Liver (tissue), 8 donors: ENCODE measurements at regions not wholly inside any gene's neighbourhood (a gene's known extent, or its start where the extent isn't known, plus 50 kb on each side); places are given as distances from the start of the nearest gene placed in this dataset.

Experiments used
- DNase-seq: peaks from one replicate; pipeline ENCODE4 v3.0.0-alpha.2; 2017; ENCODE audit warnings: low spot score
- H3K27ac ChIP-seq, 2 donors: one replicate each; pipeline ENCODE4 v1.7.0; 2013; ENCODE audit warnings: inconsistent platforms in 2 of 2, low read length in 2 of 2, control low read depth in 1 of 2, low read depth in 1 of 2, mild to moderate bottlenecking in 1 of 2
- H3K27me3 ChIP-seq, 4 donors: one replicate each; pipeline versions ENCODE4 v1.6.1 to v1.7.0; 2013; ENCODE audit warnings: low read length in 3 of 4, inconsistent platforms in 1 of 4, mild to moderate bottlenecking in 1 of 4, moderate library complexity in 1 of 4; ENCODE audit not compliant: control insufficient read depth in 4 of 4, insufficient read depth in 4 of 4
- H3K36me3 ChIP-seq, 4 donors: one replicate each; pipeline versions ENCODE4 v1.6.1 to v1.7.0; 2013; ENCODE audit warnings: low read length in 3 of 4, mild to moderate bottlenecking in 3 of 4, low read depth in 1 of 4, moderate library complexity in 1 of 4; ENCODE audit not compliant: control insufficient read depth in 4 of 4, insufficient read depth in 3 of 4
- H3K4me1 ChIP-seq, 4 donors: one replicate each; pipeline versions ENCODE4 v1.6.1 to v1.7.0; 2013; ENCODE audit warnings: low read length in 3 of 4, mild to moderate bottlenecking in 3 of 4, moderate library complexity in 1 of 4; ENCODE audit not compliant: control insufficient read depth in 4 of 4, insufficient read depth in 4 of 4
- H3K4me3 ChIP-seq, 3 donors: one replicate each; pipeline versions ENCODE4 v1.6.1 to v1.7.0; 2013; ENCODE audit warnings: low read length in 3 of 3, control low read depth in 1 of 3, low read depth in 1 of 3, mild to moderate bottlenecking in 1 of 3
- H3K9ac ChIP-seq, 2 donors: one replicate each; pipeline ENCODE4 v1.7.0; 2013; ENCODE audit warnings: low read length in 2 of 2, mild to moderate bottlenecking in 2 of 2, moderate library complexity in 2 of 2, control low read depth in 1 of 2, low read depth in 1 of 2
- H3K9me3 ChIP-seq, 4 donors: one replicate each; pipeline versions ENCODE4 v1.6.1 to v1.7.0; 2013; ENCODE audit warnings: low read length in 3 of 4; ENCODE audit not compliant: control insufficient read depth in 4 of 4
- ATF3 ChIP-seq: IDR thresholded peaks from 2 replicates; pipeline ENCODE4 v1.6.1; 2016; ENCODE audit warnings: antibody characterized with exemption
- CTCF ChIP-seq: fragments of 150-350 bp; IDR thresholded peaks from 2 replicates; pipeline ENCODE4 v1.5.1; 2017; ENCODE audit warnings: improper control_type of control experiment, low read depth, low read length; ENCODE audit not compliant: missing input control
- FOXA2 ChIP-seq: IDR thresholded peaks from 2 replicates; pipeline ENCODE4 v1.6.1; 2016; ENCODE audit warnings: antibody characterized with exemption
- GABPA ChIP-seq, 2 donors: IDR thresholded peaks in 1 of 2; conservative IDR thresholded peaks in 1 of 2; 2 replicates each; pipeline ENCODE4 v1.6.1; 2016; ENCODE audit warnings: antibody characterized with exemption in 2 of 2, mild to moderate bottlenecking in 1 of 2, moderate library complexity in 1 of 2
- HNF4G ChIP-seq: IDR thresholded peaks from 2 replicates; pipeline ENCODE4 v1.6.1; 2016; ENCODE audit warnings: antibody characterized with exemption
- JUND ChIP-seq, 2 donors: IDR thresholded peaks; 2 replicates each; pipeline ENCODE4 v1.6.1; 2016; ENCODE audit warnings: antibody characterized with exemption in 2 of 2
- MAX ChIP-seq: IDR thresholded peaks from 2 replicates; pipeline ENCODE4 v1.6.1; 2016; ENCODE audit warnings: antibody characterized with exemption
- NR2F2 ChIP-seq: IDR thresholded peaks from 2 replicates; pipeline ENCODE4 v1.6.1; 2016; ENCODE audit warnings: antibody characterized with exemption
- RAD21 ChIP-seq, 2 donors: IDR thresholded peaks; 2 replicates each; pipeline ENCODE4 v1.6.1; 2016; ENCODE audit warnings: antibody characterized with exemption in 2 of 2, mild to moderate bottlenecking in 2 of 2
- TAF1 ChIP-seq: conservative IDR thresholded peaks from 2 replicates; pipeline ENCODE4 v1.6.1; 2016; ENCODE audit warnings: antibody characterized with exemption, mild to moderate bottlenecking
- WGBS: extraction: QIAGEN DNeasy Blood & Tissue Kit; methylation state at CpG from one replicate; pipeline ENCODE4 v1.1.7; 2013; 5-methylcytosine and 5-hydroxymethylcytosine counted together
- TF ChIP-seq, protein P1 (sequence below): IDR thresholded peaks from 2 replicates; pipeline ENCODE4 v1.6.1; 2016; ENCODE audit warnings: antibody characterized with exemption
- donor health status: healthy.
- donor health status: healthy.
- donor health status: healthy.
- donor health status: healthy.
- donor health status: healthy.

- TF ChIP-seq CTCF (no peak), TAF1 (no peak)
Measured at GRCh38 chr10:53697038-53697437, 924.5 kb upstream of the MBL2 start.

DNA sequence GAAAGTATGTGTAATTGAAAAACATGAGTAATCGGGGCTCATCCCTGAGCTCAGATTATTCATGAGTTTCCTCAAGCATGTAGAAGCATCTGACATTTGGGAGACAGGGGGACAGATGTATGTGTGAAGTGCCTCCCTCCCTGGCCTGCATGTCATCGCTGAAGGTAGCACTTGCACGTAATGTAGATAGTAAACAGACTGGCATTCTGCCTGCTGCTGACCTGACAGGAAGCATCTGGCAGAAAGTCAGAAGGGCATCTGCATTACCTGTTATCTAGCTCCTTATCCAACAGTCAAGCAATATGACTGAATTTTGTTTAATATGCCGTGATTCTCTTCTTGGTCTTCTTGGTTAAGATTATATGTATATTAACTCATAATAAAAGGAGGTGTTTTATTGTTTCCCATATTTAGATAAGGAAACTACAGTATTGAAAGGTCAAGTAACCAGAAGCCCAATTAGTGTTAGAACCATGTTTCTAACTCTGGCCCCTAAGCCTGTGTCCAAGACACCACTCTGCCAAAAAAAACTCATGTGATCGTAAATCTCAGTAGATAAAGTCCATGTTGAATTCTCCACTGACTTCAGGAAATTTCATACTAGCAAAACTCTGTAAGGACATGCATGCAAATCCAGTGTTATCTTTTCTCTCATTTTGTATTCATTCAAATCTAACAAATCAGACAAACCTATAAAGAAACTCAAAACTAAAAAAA lies 918.1 kb upstream of the MBL2 start:
- no peaks in the 10 kb centered on the region for H3K9me3 ChIP-seq
- DNase-seq: no peak
- no peaks in the 10 kb centered on the region for H3K4me1 ChIP-seq
- no peak overlapping the region for H3K4me3 ChIP-seq
- H3K36me3 ChIP-seq: no peaks in the 10 kb centered on the region
- no peaks in the 10 kb centered on the region for H3K27me3 ChIP-seq
- TF ChIP-seq ATF3 (no peak), MAX (no peak), FOXA2 (no peak), TAF1 (no peak)
- TF ChIP-seq, protein P1, sequence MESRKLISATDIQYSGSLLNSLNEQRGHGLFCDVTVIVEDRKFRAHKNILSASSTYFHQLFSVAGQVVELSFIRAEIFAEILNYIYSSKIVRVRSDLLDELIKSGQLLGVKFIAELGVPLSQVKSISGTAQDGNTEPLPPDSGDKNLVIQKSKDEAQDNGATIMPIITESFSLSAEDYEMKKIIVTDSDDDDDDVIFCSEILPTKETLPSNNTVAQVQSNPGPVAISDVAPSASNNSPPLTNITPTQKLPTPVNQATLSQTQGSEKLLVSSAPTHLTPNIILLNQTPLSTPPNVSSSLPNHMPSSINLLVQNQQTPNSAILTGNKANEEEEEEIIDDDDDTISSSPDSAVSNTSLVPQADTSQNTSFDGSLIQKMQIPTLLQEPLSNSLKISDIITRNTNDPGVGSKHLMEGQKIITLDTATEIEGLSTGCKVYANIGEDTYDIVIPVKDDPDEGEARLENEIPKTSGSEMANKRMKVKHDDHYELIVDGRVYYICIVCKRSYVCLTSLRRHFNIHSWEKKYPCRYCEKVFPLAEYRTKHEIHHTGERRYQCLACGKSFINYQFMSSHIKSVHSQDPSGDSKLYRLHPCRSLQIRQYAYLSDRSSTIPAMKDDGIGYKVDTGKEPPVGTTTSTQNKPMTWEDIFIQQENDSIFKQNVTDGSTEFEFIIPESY: no peak
- no peak overlapping the region for H3K27ac ChIP-seq
- 58% methylated on average over 5 of the region's 5 CpGs for WGBS
- H3K9ac ChIP-seq: no peak overlapping the region

More at GRCh38 chr10:53697038-53697437, 924.5 kb upstream of the MBL2 start:
- Histone ChIP-seq H3K27me3 (no peaks in the 10 kb centered on the region), H3K27ac (no peak overlapping the region), H3K9me3 (no peaks in the 10 kb centered on the region), H3K36me3 (no peaks in the 10 kb centered on the region), H3K4me3 (no peak overlapping the region), H3K9ac (no peak overlapping the region), H3K4me1 (no peaks in the 10 kb centered on the region)
- 53% methylated on average over 2 of the region's 2 CpGs for WGBS
- DNase-seq: no peak

DNA sequence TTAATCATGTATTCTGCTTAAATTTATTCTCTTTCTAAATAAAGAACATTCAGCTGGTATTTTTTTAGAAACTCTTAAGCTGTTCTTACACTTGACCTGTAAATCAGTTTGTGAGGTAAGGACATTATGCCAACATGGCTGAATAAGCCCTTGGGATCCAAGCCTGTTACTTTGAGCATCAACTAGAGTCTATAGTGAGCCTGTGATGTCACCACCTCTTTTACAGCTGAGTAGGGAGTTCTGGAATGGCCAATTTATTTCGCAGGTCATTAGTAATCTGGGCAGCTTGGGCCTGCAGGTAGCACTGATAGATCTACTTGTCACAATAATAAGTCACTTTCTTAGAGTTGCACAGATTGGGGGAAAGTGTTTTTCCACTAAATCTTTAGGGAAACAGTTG lies 915.2 kb upstream of the MBL2 start:
- 70% methylated on average over 1 of the region's 1 CpG for WGBS

More for the DNA sequence above, 915.2 kb upstream of the MBL2 start:
- TF ChIP-seq NR2F2 (no peak), JUND (IDR thresholded peaks at IDR 0.05) (no peak), RAD21 (IDR thresholded peaks at IDR 0.05) (no peak), HNF4G (no peak), FOXA2 (no peak), GABPA (IDR thresholded peaks at IDR 0.05 in 1 of 2, conservative IDR thresholded peaks at IDR 0.05 in 1 of 2) (no peak), CTCF (no peak)
- Histone ChIP-seq H3K36me3 (no peaks in the 10 kb centered on the region), H3K9ac (no peak overlapping the region), H3K27me3 (no peaks in the 10 kb centered on the region), H3K9me3 (no peaks in the 10 kb centered on the region), H3K27ac (no peak overlapping the region), H3K4me3 (no peak overlapping the region), H3K4me1 (no peaks in the 10 kb centered on the region)
- no peak for DNase-seq
